WTC11 (cell line): ENCODE measurements at regions not wholly inside any gene's neighbourhood (a gene's known extent, or its start where the extent isn't known, plus 50 kb on each side); places are given as distances from the start of the nearest gene placed in this dataset.

ENCODE experiments used
- ATAC-seq: fragments of 200-7000 bp; cut with Tn5 transposase; 2 replicates; pipeline ENCODE4 v1.10.0; 2021; ENCODE audit warnings: mild to moderate bottlenecking, moderate library complexity
- CTCF ChIA-PET: fragments of 300-600 bp; sonication (Branson Sonifier 250); formaldehyde crosslinking; loops from one replicate; lab custom pipeline; 2021; ENCODE audit warnings: antibody characterized with exemption; lab: Charles Lee
- POLR2A ChIA-PET: fragments of 350-600 bp; sonication (Branson Sonifier 250); formaldehyde crosslinking; loops from one replicate; lab custom pipeline; 2021; ENCODE audit warnings: antibody characterized with exemption; lab: Charles Lee
- DNase-seq: peaks from one replicate; pipeline ENCODE4 v3.0.0; 2021; ENCODE audit warnings: low spot score
- H3K27ac Mint-ChIP-seq: 2 replicates; pipeline ENCODE4 v1.8.0; 2021; ENCODE audit warnings: mixed read lengths
- H3K27me3 Mint-ChIP-seq: 2 replicates; pipeline ENCODE4 v1.8.0; 2021; ENCODE audit warnings: low read depth, mild to moderate bottlenecking, moderate library complexity, mixed read lengths
- H3K36me3 Mint-ChIP-seq: 2 replicates; pipeline ENCODE4 v1.8.0; 2021; ENCODE audit warnings: mixed read lengths
- H3K4me1 Mint-ChIP-seq: 2 replicates; pipeline ENCODE4 v1.8.0; 2022; ENCODE audit warnings: mixed read lengths
- H3K4me3 Mint-ChIP-seq: 2 replicates; pipeline ENCODE4 v1.8.0; 2021; ENCODE audit warnings: mild to moderate bottlenecking, moderate library complexity, mixed read lengths
- H3K9me3 Mint-ChIP-seq: 2 replicates; pipeline ENCODE4 v1.8.0; 2021; ENCODE audit warnings: mixed read lengths
- AR ChIP-seq: fragments of 250-450 bp; sonication (Bioruptor Pico); IDR thresholded peaks from 2 replicates; pipeline ENCODE4 v1.9.0; 2021; ENCODE audit warnings: mild to moderate bottlenecking
- ARID4B ChIP-seq: sonication (generic); formaldehyde crosslinking; IDR thresholded peaks from 2 replicates; pipeline ENCODE4 v1.8.0; 2023; ENCODE audit warnings: missing genetic modification reagents, mild to moderate bottlenecking, borderline replicate concordance
- CTCF ChIP-seq: fragments of 200-600 bp; IDR thresholded peaks from 2 replicates; pipeline ENCODE4 v1.8.0; 2022; ENCODE audit warnings: antibody characterized with exemption
- E2F1 ChIP-seq: sonication (generic); formaldehyde crosslinking; IDR thresholded peaks from 2 replicates; pipeline ENCODE4 v1.8.0; 2022; ENCODE audit warnings: mild to moderate bottlenecking, missing genetic modification reagents
- E2F5 ChIP-seq: sonication (generic); formaldehyde crosslinking; IDR thresholded peaks from 2 replicates; pipeline ENCODE4 v1.8.1; 2022; ENCODE audit warnings: mild to moderate bottlenecking, moderate library complexity, missing genetic modification reagents
- JUN ChIP-seq: sonication (generic); formaldehyde crosslinking; IDR thresholded peaks from 2 replicates; pipeline ENCODE4 v1.8.0; 2023; ENCODE audit warnings: mild to moderate bottlenecking, missing genetic modification reagents
- MAX ChIP-seq: sonication (generic); formaldehyde crosslinking; IDR thresholded peaks from 2 replicates; pipeline ENCODE4 v1.8.0; 2022; ENCODE audit warnings: mild to moderate bottlenecking, missing genetic modification reagents
- NFE2L1 ChIP-seq: sonication (generic); formaldehyde crosslinking; IDR thresholded peaks from 2 replicates; pipeline ENCODE4 v1.8.1; 2023; ENCODE audit warnings: missing genetic modification reagents
- STAT6 ChIP-seq: sonication (generic); formaldehyde crosslinking; conservative IDR thresholded peaks from 2 replicates; pipeline ENCODE4 v1.8.1; 2023; ENCODE audit warnings: mild to moderate bottlenecking, low read depth, missing genetic modification reagents, moderate library complexity
- USF2 ChIP-seq: sonication (generic); formaldehyde crosslinking; IDR thresholded peaks from 2 replicates; pipeline ENCODE4 v1.8.1; 2023; ENCODE audit warnings: mild to moderate bottlenecking, missing genetic modification reagents, moderate library complexity
- ZNF317 ChIP-seq: sonication (generic); formaldehyde crosslinking; IDR thresholded peaks from 2 replicates; pipeline ENCODE4 v1.8.1; 2023; ENCODE audit warnings: low read depth, mild to moderate bottlenecking, moderate library complexity, missing genetic modification reagents, borderline replicate concordance
- ZNF416 ChIP-seq: fragments of 250-450 bp; sonication (Bioruptor Pico); IDR thresholded peaks from 2 replicates; pipeline ENCODE4 v1.9.0; 2021; ENCODE audit warnings: mild to moderate bottlenecking, inconsistent platforms
- ZNF671 ChIP-seq: fragments of 250-450 bp; sonication (Bioruptor Pico); IDR thresholded peaks from 2 replicates; pipeline ENCODE4 v1.8.0; 2021; ENCODE audit warnings: mild to moderate bottlenecking
- ZSCAN18 ChIP-seq: fragments of 250-450 bp; sonication (Bioruptor Pico); IDR thresholded peaks from 2 replicates; pipeline ENCODE4 v2.1.2; 2022; ENCODE audit warnings: mild to moderate bottlenecking, moderate library complexity

GRCh38 chr10:121132273-121132672 lies 281.1 kb downstream of the WDR11 start:
- ChIA-PET POLR2A (no interaction called here), CTCF (interaction anchor here (0.9 to 2.1 kb wide), 3 partner anchors 62 to 185 kb away, joined by 3 to 8 read pairs (median 3); no protein-coding TSS in a partner anchor)
- Mint-ChIP-seq H3K4me1 (no peaks in the 10 kb centered on the region), H3K4me3 (no peak overlapping the region), H3K27ac (no peak overlapping the region), H3K27me3 (no peaks in the 10 kb centered on the region), H3K9me3 (no peaks in the 10 kb centered on the region), H3K36me3 (no peaks in the 10 kb centered on the region)
- DNase-seq = no peak
- no peak for ATAC-seq
- TF ChIP-seq E2F1 (CRISPR knock-in tag) (no peak), CTCF (no peak), ZNF416 (CRISPR knock-in tag) (no peak), AR (CRISPR knock-in tag) (no peak), STAT6 (no peak), ZNF317 (CRISPR knock-in tag) (no peak), ZSCAN18 (CRISPR knock-in tag) (no peak), USF2 (CRISPR knock-in tag) (no peak), NFE2L1 (CRISPR knock-in tag) (no peak)
- TF ChIP-seq, all 79 proteins: peak for 0

- DNase-seq (no peak), ATAC-seq (no peak)
- H3K27me3 Mint-ChIP-seq = no peaks in the 10 kb centered on the region
- H3K4me3 Mint-ChIP-seq = no peak overlapping the region
- no peaks in the 10 kb centered on the region for H3K9me3 Mint-ChIP-seq
- H3K36me3 Mint-ChIP-seq = no peaks in the 10 kb centered on the region
- peaks cover 7% of the 10 kb centered on the region for H3K4me1 Mint-ChIP-seq
- ChIA-PET CTCF (interaction anchor here (0.6 to 1.2 kb wide), 2 partner anchors 43 to 191 kb away, joined by 3 read pairs; no protein-coding TSS in a partner anchor), POLR2A (no interaction called here)
- no peak overlapping the region for H3K27ac Mint-ChIP-seq
- TF ChIP-seq E2F5 = no peak
- TF ChIP-seq ZNF671 (CRISPR knock-in tag) = no peak
- TF ChIP-seq JUN = no peak
- no peak for TF ChIP-seq MAX
- TF ChIP-seq ARID4B = no peak
Observed at GRCh38 chr10:121133901-121134300, 282.7 kb downstream of the WDR11 start.
